Limb (tissue), 2 donors: ENCODE measurements at regions not wholly inside any gene's neighbourhood (a gene's known extent, or its start where the extent isn't known, plus 50 kb on each side); places are given as distances from the start of the nearest gene placed in this dataset.
"Not testable (repeated sequence)": the region's sequence is repeated elsewhere in the genome, so short reads cannot be mapped to it uniquely, and the experiment has no call there.

Source experiments
- DNase-seq, 2 donors: peaks; one replicate each; pipeline ENCODE4 v3.0.0-alpha.2; 2016; ENCODE audit errors: extremely low spot score in 2 of 2

DNA sequence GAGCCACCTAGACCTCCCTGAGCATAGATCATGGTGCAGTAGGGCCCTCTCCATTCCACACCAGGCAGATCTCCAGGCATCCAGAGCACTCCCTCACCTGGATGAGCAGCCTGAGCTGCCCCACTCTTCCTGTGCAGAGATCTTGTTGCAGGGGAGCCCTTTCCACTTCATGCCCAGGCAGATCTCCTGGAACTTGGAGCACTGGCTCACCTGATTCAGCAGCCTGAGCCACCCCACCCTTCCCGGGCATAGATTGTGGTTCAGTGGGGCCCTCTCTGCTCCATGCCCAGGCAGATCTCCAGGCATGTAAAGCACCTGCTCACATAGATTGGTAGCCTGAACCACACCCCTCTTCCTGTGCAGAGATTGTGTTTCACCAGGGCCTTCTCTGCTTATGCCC, 78.0 kb downstream of the SEC16B start:
- no peak for DNase-seq

- DNase-seq: no peak
Observed at GRCh38 chr1:177890479-177890878, 79.4 kb downstream of the SEC16B start.

GRCh38 chr1:177884479-177885021, 85.3 kb downstream of the SEC16B start:
- DNase-seq: no peak

- DNase-seq: no peak
Observed at GRCh38 chr1:177883581-177883980, 86.3 kb downstream of the SEC16B start.

- no peak for DNase-seq
Observed at GRCh38 chr1:177880339-177880891, 89.4 kb downstream of the SEC16B start.

DNA sequence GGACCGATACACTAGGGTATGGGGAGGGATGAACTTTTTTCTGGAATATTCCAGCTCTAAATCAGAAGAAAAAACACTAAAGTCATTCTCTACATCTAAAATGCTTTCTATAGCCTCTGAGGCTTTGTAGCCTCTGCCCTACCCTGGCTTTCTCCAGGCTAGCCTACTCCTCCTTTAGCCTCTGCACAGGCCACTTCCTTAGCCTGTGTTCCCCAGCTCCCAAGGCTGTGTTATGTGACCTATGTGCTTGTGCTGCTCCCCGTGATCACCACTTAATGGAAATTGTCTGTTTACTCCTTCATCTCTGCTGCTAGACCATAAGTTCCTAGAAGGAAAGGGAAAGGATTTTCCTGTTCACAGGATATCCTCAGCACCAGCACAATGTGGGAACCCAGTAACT, 92.8 kb downstream of the SEC16B start:
- DNase-seq: no peak

- peak in 1 of 2 donors; percentile 12 for DNase-seq
Observed at GRCh38 chr1:177873238-177873637, 96.6 kb downstream of the SEC16B start.

DNA sequence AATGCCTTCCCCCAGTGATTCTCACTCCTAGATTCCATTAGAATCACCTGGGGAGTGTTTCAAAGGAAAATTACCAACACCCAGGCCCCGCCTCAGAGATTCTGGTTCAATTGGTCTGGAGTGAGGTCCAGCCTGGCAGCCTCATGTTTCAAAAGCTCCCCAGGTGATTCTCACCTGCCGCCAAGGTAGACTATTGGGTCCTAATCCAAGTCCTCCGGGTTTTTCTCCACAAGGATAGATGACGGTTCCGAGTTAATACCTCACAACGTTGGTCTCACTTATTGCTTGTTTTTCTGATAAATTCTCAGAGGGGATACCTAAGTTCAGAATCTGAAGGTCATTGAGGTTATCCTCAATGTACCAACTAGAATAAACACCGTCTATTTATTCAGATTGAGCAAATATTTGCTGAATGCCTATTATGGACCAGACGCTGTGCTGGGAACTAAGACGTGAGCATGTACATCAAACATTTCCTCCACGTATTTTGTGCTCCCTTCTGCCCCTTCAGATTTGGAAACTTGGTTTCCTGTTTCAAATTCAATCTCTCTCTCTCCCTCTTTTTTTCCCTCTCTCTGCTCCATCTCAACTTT, 97.5 kb downstream of the SEC16B start:
- DNase-seq: no peak

- DNase-seq: no peak
Observed at GRCh38 chr1:177871613-177872307, 98.1 kb downstream of the SEC16B start.

DNA sequence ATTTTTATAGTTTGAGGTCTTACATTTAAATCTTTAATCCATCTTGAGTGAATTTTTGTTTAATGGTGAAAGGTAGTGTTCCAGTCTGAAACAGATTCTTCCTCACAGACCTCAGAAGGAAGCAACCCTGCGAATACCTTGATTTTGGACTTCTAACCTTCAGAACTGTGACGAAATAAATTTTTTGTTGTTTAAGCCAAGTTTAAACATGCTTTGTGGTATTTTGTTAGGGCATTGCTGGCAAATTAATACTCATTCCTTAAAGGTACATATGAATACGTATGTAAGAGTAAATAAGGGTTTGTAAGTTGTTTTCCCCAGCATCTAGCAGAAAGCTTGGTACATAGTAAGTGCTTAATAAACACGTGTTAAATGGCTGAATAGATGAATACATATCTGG, 100.3 kb downstream of the SEC16B start:
- DNase-seq: no peak

DNA sequence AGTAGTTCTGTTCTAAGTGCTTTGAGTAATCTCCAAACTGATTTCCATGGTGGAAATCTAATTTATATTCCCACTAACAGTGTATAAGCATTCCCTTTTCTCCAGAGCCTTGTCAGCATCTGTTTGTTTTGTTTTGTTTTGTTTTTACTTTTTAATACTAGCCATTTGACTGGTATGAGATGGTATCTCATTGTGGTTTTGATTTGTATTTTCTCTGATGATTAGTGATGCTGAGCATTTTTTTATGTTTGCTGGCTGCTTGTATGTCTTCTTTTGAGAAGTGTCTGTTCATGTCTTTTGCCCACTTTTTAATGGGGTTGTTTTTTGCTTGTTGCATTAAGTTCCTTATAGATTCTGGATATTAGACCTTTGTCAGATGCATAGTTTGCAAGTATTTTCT, 100.8 kb downstream of the SEC16B start:
- not testable (repeated sequence) for DNase-seq

- no peak for DNase-seq
Observed at GRCh38 chr1:177865807-177866206, 104.1 kb downstream of the SEC16B start.

DNA sequence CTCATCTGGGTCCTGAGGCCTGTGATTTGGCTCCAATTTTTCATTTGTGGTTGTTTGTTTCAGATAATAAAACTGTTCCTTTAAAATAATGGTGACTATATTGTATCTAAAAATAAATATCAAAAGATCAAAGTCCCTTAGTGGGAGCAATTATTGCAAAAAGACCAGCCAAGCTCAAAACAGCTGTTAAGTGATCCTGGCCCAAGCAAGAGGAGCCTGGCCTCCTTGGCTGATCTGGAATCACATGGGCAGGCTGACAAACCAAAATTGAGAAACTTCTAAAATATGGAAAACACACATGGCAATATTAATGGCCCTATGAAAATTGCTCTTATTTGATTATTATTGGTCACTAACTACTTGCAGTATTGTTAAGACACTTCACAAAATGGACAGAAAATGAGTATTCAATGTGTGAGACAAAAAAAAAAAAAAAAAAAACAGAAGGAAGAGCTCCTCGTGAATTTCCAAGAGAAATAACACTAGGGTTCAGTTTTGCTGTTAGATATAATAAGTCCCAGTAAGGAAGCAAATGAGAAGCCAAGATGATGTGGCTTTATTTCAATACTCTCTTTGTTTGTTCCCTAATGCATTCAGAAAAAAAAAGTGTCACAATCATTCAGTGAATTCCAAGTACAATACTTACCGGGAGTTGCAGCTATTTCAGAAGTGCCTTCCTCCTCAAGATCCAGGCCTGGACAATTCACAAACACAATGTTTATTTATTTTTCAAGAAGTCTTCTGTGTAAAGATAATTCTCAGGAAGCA, 105.1 kb downstream of the SEC16B start:
- DNase-seq: no peak

- DNase-seq: no peak
Observed at GRCh38 chr1:177863796-177864195, 106.1 kb downstream of the SEC16B start.

DNA sequence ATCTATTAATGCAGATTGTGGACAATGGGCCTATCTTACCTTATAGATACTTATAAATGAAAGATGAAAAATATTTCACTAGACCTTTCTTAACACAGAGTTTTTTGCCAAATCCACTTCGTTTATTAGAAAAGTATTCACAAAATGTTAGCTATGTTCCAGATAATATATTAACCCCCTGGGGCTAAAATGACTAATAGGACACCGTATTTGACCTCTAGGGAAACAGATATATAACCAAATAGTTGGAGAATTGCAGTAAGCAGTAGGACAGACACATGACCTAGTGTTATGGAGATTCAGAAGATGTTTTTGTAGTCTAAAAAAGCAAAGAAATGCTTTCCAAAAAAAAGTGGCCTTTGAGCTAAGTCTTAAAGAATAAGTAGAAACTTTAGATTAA, 106.9 kb downstream of the SEC16B start:
- no peak for DNase-seq

DNA sequence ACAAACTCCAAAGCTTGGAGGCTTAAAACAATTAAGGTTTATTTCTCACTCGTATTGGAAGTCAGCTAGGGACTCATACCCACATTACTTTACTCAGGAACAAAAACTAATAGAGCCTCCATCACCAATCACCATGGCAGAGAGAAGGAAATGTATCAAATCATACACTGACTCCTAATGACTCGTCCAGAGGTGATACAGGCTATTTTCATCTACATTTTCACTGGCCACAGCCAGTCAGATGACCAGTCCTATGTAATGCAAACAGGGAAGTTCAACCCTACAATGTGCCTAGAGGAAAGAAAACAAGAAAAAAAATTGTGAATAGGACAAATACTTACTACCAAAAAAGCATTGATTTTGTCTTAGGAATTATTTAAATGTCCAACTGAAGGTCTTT, 110.3 kb downstream of the SEC16B start:
- DNase-seq: no peak

GRCh38 chr1:177858332-177858821, 111.5 kb downstream of the SEC16B start:
- peak; percentile 42 to 55 for DNase-seq

DNA sequence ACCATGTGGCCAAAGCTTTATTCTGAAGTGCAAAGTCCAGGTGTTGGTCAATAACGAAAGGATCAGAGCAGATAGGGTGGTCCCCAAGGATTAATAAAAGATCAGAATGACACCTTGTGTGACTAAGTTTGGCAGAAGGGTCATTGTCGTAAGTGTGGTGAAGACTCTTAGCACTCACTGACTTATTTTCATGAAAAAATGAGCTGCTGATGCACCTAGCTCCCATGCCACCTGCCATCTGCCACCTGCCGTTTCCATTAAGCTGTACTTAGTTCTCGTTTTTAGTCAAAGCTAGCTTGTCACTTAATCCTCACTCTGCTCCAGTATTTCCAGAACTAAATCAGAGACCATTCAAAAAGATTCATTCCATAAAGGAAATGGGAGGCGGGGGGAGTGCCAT, 112.6 kb downstream of the SEC16B start:
- DNase-seq: no peak

DNA sequence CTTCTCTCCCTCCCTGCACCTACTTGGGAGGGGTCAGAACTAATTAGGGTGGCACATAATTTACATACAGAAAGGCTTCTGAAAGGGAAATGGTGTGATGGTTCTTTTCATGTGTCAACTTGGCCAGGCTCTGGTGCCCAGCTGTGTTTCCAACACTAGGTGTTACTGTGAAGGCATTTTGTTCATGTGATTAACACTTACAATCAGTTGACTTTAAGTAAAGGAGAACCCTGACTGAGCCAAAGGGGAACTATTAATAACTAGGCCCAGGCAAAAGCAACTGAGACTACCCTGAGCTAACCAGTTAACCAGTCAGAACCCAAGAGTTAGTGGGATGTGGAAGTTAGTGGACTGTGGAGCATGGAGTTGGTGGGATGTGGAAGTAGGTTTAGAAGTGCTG, 114.9 kb downstream of the SEC16B start:
- no peak for DNase-seq

- no peak for DNase-seq
Observed at GRCh38 chr1:177849579-177850290, 120.1 kb downstream of the SEC16B start.

DNA sequence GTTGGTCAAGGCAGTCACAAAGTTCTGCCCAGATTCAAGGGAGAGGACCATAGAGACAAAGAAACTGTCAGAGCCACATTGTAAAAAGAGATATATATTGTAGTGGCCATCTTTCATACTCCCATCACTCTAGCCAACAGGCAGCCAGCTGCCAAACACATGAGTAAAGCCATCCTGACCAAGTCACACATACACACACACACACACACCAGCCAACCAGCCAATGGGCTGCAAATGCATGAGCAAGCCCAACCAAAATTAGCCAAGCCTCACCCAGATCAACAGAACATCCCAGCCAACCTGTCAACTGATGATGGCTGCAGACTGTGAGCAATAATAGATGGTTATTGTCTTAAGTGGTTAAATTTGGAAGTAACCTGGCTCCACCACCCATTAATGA, 120.7 kb downstream of the SEC16B start:
- DNase-seq: no peak
